ENCODE measurements at regions not wholly inside any gene's neighbourhood (a gene's known extent, or its start where the extent isn't known, plus 50 kb on each side); places are given as distances from the start of the nearest gene placed in this dataset.

DNA sequence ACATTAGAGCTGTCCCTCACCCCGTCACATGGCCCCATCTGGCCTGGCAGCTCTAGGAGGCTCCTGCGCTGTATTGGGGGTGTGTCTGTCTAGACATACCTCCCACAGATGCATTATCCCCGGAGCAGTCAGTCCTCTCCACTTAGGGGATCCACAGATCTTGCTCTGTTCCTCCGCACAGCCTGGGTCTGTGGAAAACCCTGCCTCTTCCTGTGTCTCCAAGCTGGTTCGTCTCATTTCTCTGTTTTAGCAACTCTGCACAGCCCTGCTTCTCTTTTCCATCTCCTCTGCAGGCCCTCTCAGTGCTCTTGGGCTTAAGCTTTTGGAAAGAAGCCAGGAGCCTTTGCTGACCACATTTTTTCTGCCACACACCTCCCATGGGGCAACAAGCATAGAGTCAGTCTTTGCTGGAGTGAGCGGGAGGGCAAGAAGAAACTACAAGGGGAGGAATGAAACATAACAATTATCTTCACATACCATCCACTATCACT, 241.5 kb downstream of the FOXD2 start:
- no peak for DNase-seq
- TF ChIP-seq POLR2A (IDR thresholded peaks at IDR 0.05; ENCODE audit: low read length): no peak
- no peak for TF ChIP-seq GATA1 (IDR thresholded peaks at IDR 0.05; ENCODE audit: low read depth, low read length)

- TF ChIP-seq POLR2A (IDR thresholded peaks at IDR 0.05; ENCODE audit: low read length): no peak
- TF ChIP-seq GATA1 (IDR thresholded peaks at IDR 0.05; ENCODE audit: low read depth, low read length): no peak
Measured at GRCh38 chr1:47679826-47680225, 242.0 kb downstream of the FOXD2 start.

DNA sequence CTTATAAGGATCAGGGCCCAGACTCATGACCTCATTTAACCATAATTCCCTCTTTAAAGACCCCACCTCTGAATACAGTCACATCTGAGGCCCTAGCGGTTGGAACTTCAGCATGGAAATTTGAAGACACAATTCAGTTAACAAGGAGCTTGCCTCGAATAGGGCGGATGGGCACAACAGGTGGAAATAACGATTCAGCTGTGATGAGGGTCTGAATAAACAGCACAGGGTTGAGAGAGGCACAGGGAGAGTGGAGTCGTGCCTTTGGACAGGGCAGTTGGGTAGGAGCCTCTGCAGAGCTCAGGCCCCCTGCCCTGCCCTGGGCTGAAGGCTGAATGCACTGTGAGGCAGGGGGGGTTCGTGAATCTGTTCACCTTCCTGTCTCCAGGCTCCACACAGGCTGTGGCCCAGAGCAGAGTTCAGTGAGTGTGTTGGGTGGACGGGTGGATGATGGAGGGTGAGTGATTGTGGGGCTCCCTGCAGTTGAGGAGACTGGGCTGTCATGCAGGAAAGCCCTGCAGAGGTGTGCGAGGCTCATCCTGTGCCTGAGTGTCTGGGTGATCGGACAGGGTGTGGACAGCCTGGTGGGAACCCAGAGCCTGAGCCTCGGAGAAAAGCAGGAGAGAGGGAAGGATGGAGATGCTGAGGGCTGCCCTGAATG, 243.1 kb downstream of the FOXD2 start:
- DNase-seq: no peak
- TF ChIP-seq GATA1 (IDR thresholded peaks at IDR 0.05; ENCODE audit: low read depth, low read length) (no peak), POLR2A (IDR thresholded peaks at IDR 0.05; ENCODE audit: low read length) (no peak)

More at GRCh38 chr1:47679826-47680225, 242.0 kb downstream of the FOXD2 start:
- no peak for DNase-seq

DNA sequence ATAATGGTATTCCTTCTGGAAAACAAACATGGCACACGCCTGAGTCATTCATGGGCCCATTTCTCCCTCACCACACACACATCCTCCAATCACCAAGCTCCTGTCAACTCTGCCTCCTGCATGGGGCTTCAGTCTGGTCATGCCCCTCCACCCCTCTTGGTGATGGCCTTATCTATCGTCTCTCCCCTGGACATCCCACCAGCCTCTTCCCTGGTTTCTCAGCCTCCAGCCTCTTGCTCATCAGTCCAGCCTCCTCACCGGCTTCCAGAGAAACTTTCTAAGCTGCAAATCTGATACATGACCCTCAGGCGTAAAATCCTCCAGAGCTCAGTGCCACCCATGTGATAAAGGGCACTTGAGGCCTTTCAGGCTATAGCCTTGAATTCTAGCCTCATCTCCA, 243.9 kb downstream of the FOXD2 start:
- no peak for DNase-seq
- TF ChIP-seq GATA1 (IDR thresholded peaks at IDR 0.05; ENCODE audit: low read depth, low read length): no peak

- DNase-seq: no peak
- no peak for TF ChIP-seq POLR2A (IDR thresholded peaks at IDR 0.05; ENCODE audit: low read length)
- TF ChIP-seq GATA1 (IDR thresholded peaks at IDR 0.05; ENCODE audit: low read depth, low read length): no peak
Measured at GRCh38 chr1:47682198-47682597, 244.4 kb downstream of the FOXD2 start.

- DNase-seq: no peak
- TF ChIP-seq GATA1 (IDR thresholded peaks at IDR 0.05; ENCODE audit: low read depth, low read length) (no peak), POLR2A (IDR thresholded peaks at IDR 0.05; ENCODE audit: low read length) (no peak)
Measured at GRCh38 chr1:47682786-47683350, 245.0 kb downstream of the FOXD2 start.

DNA sequence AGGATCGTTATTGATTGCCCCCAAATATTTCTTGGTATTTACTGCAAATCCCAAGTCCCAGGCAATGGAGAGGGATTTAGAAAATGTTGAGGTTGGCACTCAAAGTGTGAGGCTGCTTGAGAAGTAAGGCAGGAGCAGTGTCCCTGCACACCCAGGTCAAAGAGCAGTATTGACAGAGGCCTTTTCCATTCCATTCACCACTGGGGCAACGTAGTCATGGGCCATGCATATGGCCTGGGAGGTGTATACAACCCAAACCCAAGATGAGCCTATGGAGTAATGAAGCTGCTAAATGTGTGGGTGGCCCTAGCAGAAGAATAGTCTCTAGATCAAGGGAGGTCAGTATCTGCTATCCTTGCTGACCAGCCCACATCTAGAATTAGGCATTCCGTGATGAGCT, 245.6 kb downstream of the FOXD2 start:
- no peak for DNase-seq
- no peak for TF ChIP-seq GATA1 (IDR thresholded peaks at IDR 0.05; ENCODE audit: low read depth, low read length)
- no peak for TF ChIP-seq POLR2A (IDR thresholded peaks at IDR 0.05; ENCODE audit: low read length)

- DNase-seq: no peak
- no peak for TF ChIP-seq GATA1 (IDR thresholded peaks at IDR 0.05; ENCODE audit: low read depth, low read length)
- no peak for TF ChIP-seq POLR2A (IDR thresholded peaks at IDR 0.05; ENCODE audit: low read length)
Measured at GRCh38 chr1:47684518-47684917, 246.7 kb downstream of the FOXD2 start.

GRCh38 chr1:47684964-47685762, 247.3 kb downstream of the FOXD2 start:
- TF ChIP-seq POLR2A (IDR thresholded peaks at IDR 0.05; ENCODE audit: low read length): no peak
- no peak for DNase-seq

GRCh38 chr1:47685763-47686066, 247.9 kb downstream of the FOXD2 start:
- DNase-seq: no peak
- TF ChIP-seq POLR2A (IDR thresholded peaks at IDR 0.05; ENCODE audit: low read length) (no peak), GATA1 (IDR thresholded peaks at IDR 0.05; ENCODE audit: low read depth, low read length) (no peak)

DNA sequence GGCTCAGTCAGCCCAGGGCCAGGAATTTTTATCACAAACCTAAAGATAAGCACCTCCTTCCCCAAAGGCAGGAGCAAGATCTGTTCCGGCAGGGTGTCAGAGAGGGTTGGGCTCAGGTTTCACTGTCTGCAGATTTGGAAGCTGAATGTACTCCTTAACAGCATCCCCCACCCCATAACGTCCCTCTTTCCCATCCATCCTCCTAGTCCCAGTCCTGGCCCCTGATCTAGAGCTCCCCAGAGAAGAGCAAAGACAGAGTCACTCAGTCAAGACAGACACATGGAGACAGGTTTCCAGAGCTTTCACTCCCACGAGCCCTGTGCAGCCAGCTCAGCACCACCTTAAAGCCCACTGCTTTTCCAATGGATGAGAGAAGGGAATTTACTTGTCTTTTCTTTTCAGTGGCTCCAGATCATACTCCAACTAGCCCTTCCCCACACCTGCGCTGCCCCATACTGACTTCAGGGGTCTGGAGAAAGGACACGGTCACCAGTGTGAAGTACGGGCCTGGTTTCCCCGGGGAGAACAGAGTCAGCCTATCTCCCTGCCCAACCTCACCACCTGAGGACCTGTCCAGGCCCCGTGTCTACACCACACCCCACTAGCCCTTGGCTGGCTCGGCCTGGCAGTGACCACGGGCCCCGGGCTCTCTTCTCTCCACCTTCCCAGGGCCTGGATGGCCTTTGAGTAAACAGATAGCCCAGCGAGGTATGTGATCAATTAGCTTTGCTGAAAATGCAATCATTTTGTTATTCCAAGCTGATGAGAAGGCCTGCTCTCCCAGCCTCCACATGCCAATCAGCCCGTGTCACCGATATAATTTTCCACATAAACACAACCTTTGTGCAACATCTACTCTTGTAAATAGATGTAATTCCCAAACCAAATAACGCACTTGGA, 249.1 kb downstream of the FOXD2 start:
- TF ChIP-seq GATA1 (IDR thresholded peaks at IDR 0.05; ENCODE audit: low read depth, low read length): no peak
- TF ChIP-seq POLR2A (IDR thresholded peaks at IDR 0.05; ENCODE audit: low read length): no peak
- DNase-seq: no peak

DNA sequence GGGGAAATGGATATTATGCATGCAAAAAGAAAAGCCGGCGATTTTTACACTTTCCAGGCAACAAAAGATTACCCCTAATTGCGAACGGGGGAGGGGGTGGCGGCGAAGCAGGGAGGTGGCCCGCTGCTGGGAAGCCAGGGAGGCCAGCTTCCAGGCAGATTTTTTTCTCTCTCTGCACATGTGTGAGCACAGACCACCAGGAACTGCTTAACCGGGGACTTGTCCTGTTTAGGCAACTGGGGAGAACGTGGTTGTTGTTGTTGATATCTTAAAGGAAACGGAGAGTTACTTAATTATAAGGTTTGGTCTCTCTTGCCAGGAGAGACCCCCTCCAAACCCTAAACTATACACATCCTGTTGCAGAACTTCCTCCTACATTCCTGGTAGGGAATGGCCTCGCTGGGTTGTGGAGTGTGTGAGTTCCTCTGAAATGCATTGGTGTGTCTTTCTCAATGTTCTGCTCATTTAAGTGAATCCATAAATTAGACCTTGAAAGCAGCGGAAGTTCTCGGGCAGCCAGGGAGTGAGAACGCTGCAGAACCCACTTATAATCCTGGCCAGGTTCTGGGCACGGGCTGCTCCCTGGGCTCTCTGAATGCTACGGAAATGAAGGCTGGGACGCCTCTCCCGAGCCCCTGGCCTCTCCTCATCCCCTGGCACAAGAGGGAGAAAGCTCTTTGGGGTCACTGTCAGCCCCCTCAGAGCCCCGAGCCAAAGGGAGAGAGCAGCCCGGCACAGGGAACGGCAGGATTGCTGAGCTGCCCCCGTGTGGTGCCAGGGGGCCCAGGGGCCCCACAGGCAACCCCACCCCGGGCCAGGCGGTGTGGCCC, 250.0 kb downstream of the FOXD2 start:
- no peak for DNase-seq

More for the DNA sequence above, 250.0 kb downstream of the FOXD2 start:
- TF ChIP-seq GATA1 (IDR thresholded peaks at IDR 0.05; ENCODE audit: low read depth, low read length): no peak
